Hepatocyte (in vitro differentiated cells): ENCODE measurements at regions not wholly inside any gene's neighbourhood (a gene's known extent, or its start where the extent isn't known, plus 50 kb on each side); places are given as distances from the start of the nearest gene placed in this dataset.

Source experiments
- DNase-seq: peaks from one replicate; pipeline ENCODE4 v3.0.0-alpha.2; 2016; ENCODE audit warnings: low spot score
- H2AFZ ChIP-seq: fragments of 200-600 bp; sonication (generic); 2 replicates; pipeline ENCODE4 v1.6.0; 2016; ENCODE audit warnings: antibody characterized with exemption, mild to moderate bottlenecking
- H3K27ac ChIP-seq: fragments of 200-600 bp; sonication (generic); 2 replicates; pipeline ENCODE4 v1.5.1; 2016; ENCODE audit warnings: mild to moderate bottlenecking
- H3K27me3 ChIP-seq: fragments of 200-600 bp; sonication (generic); 2 replicates; pipeline ENCODE4 v1.6.1; 2016
- H3K36me3 ChIP-seq: fragments of 200-600 bp; sonication (generic); replicated peaks from 2 replicates; pipeline ENCODE4 v1.5.1; 2016; ENCODE audit warnings: low read depth; ENCODE audit not compliant: insufficient read depth
- H3K4me1 ChIP-seq: fragments of 200-600 bp; sonication (generic); 2 replicates; pipeline ENCODE4 v1.5.1; 2016; ENCODE audit warnings: mild to moderate bottlenecking, moderate library complexity; ENCODE audit not compliant: insufficient read depth
- H3K4me2 ChIP-seq: fragments of 200-600 bp; sonication (generic); 2 replicates; pipeline ENCODE4 v1.6.0; 2016
- H3K4me3 ChIP-seq: fragments of 200-600 bp; sonication (generic); 2 replicates; pipeline ENCODE4 v1.5.1; 2016; ENCODE audit warnings: mild to moderate bottlenecking
- H3K79me2 ChIP-seq: fragments of 200-600 bp; sonication (generic); 2 replicates; pipeline ENCODE4 v1.6.0; 2017; ENCODE audit warnings: mild to moderate bottlenecking
- H3K9me2 ChIP-seq: fragments of 200-600 bp; sonication (generic); replicated peaks from 2 replicates; pipeline ENCODE4 v1.6.0; 2017; ENCODE audit warnings: mild to moderate bottlenecking; ENCODE audit not compliant: insufficient read depth
- H3K9me3 ChIP-seq: fragments of 200-600 bp; sonication (generic); 2 replicates; pipeline ENCODE4 v1.5.1; 2016; ENCODE audit warnings: low read depth, mild to moderate bottlenecking
- H4K20me1 ChIP-seq: fragments of 200-600 bp; sonication (generic); 2 replicates; pipeline ENCODE4 v1.6.0; 2016; ENCODE audit warnings: mild to moderate bottlenecking; ENCODE audit not compliant: insufficient read depth, poor library complexity, severe bottlenecking
- CTCF ChIP-seq: fragments of 200-600 bp; sonication (generic); IDR thresholded peaks from 2 replicates; pipeline ENCODE4 v1.5.1; 2016; ENCODE audit warnings: antibody characterized with exemption, mild to moderate bottlenecking; ENCODE audit not compliant: poor library complexity
- EZH2 ChIP-seq: fragments of 200-600 bp; sonication (generic); IDR thresholded peaks from 2 replicates; pipeline ENCODE4 v1.6.1; 2016; ENCODE audit warnings: antibody characterized with exemption, mild to moderate bottlenecking, borderline replicate concordance
- EZH2phosphoT487 ChIP-seq: fragments of 200-600 bp; sonication (generic); IDR thresholded peaks from one replicate; pipeline ENCODE4 v1.6.1; 2018; ENCODE audit warnings: antibody characterized with exemption, mild to moderate bottlenecking, low read depth, moderate library complexity; ENCODE audit not compliant: unreplicated experiment, severe bottlenecking
- WGBS: methylation state at CpG from one replicate; pipeline ENCODE4 v1.1.6; 2016; ENCODE audit warnings: low lambda C conversion rate; ENCODE audit errors: missing lambda C conversion rate; 5-methylcytosine and 5-hydroxymethylcytosine counted together

- H3K9me2 ChIP-seq: no peaks in the 10 kb centered on the region
- no peaks in the 10 kb centered on the region for H3K9me3 ChIP-seq
- H2AFZ ChIP-seq: no peak overlapping the region
- TF ChIP-seq EZH2phosphoT487 (no peak), EZH2 (no peak), CTCF (no peak)
- H3K4me1 ChIP-seq: no peaks in the 10 kb centered on the region
- no peaks in the 10 kb centered on the region for H3K79me2 ChIP-seq
- H3K27ac ChIP-seq: no peak overlapping the region
- H3K36me3 ChIP-seq: no peaks in the 10 kb centered on the region
- DNase-seq: no peak
- no peak overlapping the region for H3K4me2 ChIP-seq
- no peaks in the 10 kb centered on the region for H3K27me3 ChIP-seq
- no peaks in the 10 kb centered on the region for H4K20me1 ChIP-seq
- 55% methylated on average over 7 of the region's 7 CpGs for WGBS
- H3K4me3 ChIP-seq: no peak overlapping the region
Observed at GRCh38 chr13:21938636-21939035, 267.8 kb downstream of the FGF9 start.

- Histone ChIP-seq H3K27me3 (no peaks in the 10 kb centered on the region), H3K4me3 (no peak overlapping the region), H3K4me2 (no peak overlapping the region), H3K79me2 (no peaks in the 10 kb centered on the region), H3K4me1 (no peaks in the 10 kb centered on the region), H3K9me2 (no peaks in the 10 kb centered on the region), H2AFZ (no peak overlapping the region), H3K9me3 (no peaks in the 10 kb centered on the region), H3K27ac (no peak overlapping the region), H3K36me3 (no peaks in the 10 kb centered on the region), H4K20me1 (no peaks in the 10 kb centered on the region)
- 95% methylated on average over 7 of the region's 7 CpGs for WGBS
- no peak for DNase-seq
- TF ChIP-seq EZH2 (no peak), EZH2phosphoT487 (no peak), CTCF (no peak)
Observed at GRCh38 chr13:21942061-21942460, 271.2 kb downstream of the FGF9 start.

- H3K27me3 ChIP-seq: no peaks in the 10 kb centered on the region
- H3K4me3 ChIP-seq: no peak overlapping the region
- H3K79me2 ChIP-seq: no peaks in the 10 kb centered on the region
- no peak overlapping the region for H3K27ac ChIP-seq
- no peak for DNase-seq
- H3K36me3 ChIP-seq: no peaks in the 10 kb centered on the region
- H2AFZ ChIP-seq: no peak overlapping the region
- no peaks in the 10 kb centered on the region for H3K9me2 ChIP-seq
- H3K4me1 ChIP-seq: no peaks in the 10 kb centered on the region
- H3K4me2 ChIP-seq: no peak overlapping the region
- no peaks in the 10 kb centered on the region for H3K9me3 ChIP-seq
- no peaks in the 10 kb centered on the region for H4K20me1 ChIP-seq
- no peak for TF ChIP-seq EZH2
- TF ChIP-seq CTCF: no peak
- TF ChIP-seq EZH2phosphoT487: no peak
Observed at GRCh38 chr13:21944610-21945009, 273.7 kb downstream of the FGF9 start.

- H3K4me3 ChIP-seq: no peak overlapping the region
- H3K36me3 ChIP-seq: no peaks in the 10 kb centered on the region
- no peaks in the 10 kb centered on the region for H4K20me1 ChIP-seq
- DNase-seq: no peak
- TF ChIP-seq EZH2phosphoT487 (no peak), CTCF (no peak), EZH2 (no peak)
- H3K27ac ChIP-seq: no peak overlapping the region
- no peak overlapping the region for H3K4me2 ChIP-seq
- no peaks in the 10 kb centered on the region for H3K4me1 ChIP-seq
- 84% methylated on average over 3 of the region's 3 CpGs for WGBS
- H3K9me2 ChIP-seq: no peaks in the 10 kb centered on the region
- no peaks in the 10 kb centered on the region for H3K27me3 ChIP-seq
- no peak overlapping the region for H2AFZ ChIP-seq
- H3K79me2 ChIP-seq: no peaks in the 10 kb centered on the region
- H3K9me3 ChIP-seq: no peaks in the 10 kb centered on the region
Observed at GRCh38 chr13:21945195-21945594, 274.3 kb downstream of the FGF9 start.
